T-helper 1 cell treated with Interleukin-12 subunit alpha and Interleukin-12 subunit beta and Interleukin-4 antibody, amounts not matched to agents 30 ng/mL and 1 ng/mL, for 36 hours (primary cell): ENCODE measurements at regions not wholly inside any gene's neighbourhood (a gene's known extent, or its start where the extent isn't known, plus 50 kb on each side); places are given as distances from the start of the nearest gene placed in this dataset.
"Not testable (repeated sequence)": the region's sequence is repeated elsewhere in the genome, so short reads cannot be mapped to it uniquely, and the experiment has no call there.

Experiments used
- intact Hi-C: fragments of 100-400 bp; cut with micrococcal nuclease; formaldehyde crosslinking; loops from one replicate; pipeline ENCODE4 v1.15.1; 2024

GRCh38 chr2:239748811-239749210, 276.3 kb downstream of the NDUFA10 start:
- intact Hi-C loops = no loop called here

GRCh38 chr2:239747771-239748170, 277.4 kb downstream of the NDUFA10 start:
- intact Hi-C loops = no loop called here

DNA sequence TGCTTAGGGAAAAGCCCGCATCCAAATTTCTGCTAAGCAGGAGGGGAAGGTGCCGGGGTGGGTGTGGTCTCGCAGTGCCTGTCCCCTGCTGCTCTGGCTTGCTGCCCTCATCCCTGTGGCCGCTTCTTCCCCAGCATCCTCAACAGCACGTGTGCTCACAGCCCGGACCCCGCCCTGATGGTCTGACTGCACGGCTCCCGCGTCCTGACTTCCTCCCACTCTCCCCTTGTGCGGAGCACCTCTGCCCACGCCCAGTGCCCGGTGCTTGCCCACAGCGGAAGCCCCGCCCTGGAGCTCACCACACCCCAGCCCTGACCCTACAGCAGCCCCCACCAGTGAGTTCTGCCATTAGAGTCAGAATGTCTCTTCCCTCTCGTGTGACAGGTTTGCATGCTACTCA, 277.9 kb downstream of the NDUFA10 start:
- intact Hi-C loops = no loop called here

DNA sequence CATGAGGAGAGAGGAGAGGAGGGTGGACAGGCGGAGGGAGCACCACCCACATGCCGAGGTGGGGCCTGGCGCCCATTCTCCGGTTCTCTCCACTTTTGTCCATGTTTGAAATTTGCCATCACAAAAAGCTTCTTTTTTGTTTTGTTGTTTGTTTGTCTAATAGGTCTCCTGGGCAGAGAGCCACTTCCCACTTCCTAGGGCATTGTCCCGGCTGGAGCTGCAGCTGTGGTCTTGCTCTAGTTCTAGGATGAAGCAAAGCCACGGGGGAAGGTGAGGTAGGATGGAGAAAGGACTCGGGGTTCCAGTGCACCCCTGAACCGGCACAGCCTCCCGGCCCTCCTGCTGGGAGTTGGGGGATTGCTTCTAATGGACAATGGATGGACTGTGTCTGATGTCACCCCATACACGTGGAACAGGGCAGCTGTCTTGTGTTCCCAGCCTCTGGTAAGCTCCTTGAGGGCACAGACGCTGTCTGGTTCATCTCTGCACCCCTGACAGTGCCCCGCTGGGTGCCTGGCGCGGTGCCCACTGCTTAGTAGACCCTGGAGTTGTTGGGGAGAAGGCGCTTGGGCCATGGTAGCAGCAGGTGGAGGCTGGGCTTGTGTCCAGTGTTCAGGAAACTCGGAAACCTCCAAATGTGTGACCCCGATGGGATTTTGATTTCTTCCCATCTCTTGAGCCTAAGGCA, 278.4 kb downstream of the NDUFA10 start:
- intact Hi-C loops = no loop called here

GRCh38 chr2:239745386-239746227, 279.5 kb downstream of the NDUFA10 start:
- intact Hi-C loops = no loop called here

- intact Hi-C loops = loop anchor here (1.0 kb wide), 1 partner anchor 12 kb away; no protein-coding TSS in a partner anchor
Measured at GRCh38 chr2:239744706-239745340, 280.3 kb downstream of the NDUFA10 start.

GRCh38 chr2:239743206-239743605, 281.9 kb downstream of the NDUFA10 start:
- intact Hi-C loops = no loop called here

DNA sequence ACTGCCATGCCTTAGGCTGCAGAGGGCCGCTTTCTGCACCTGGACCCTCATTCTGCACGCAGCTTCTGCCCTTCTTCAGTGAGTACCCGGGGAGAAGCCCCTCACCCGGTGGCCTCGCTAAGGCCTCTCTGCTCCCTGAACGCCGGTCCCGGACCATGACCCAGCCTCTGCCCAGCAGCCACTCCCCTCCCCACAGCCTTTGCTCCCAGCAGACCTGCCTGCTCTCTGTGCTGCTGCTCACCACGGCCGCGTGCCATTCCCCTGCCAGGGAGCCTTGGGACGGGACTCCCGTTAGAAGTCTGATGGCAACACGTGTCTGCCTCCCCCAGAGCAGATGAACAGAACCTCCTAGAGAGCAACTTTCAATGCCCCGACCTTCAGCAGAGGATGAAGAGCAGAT, 282.8 kb downstream of the NDUFA10 start:
- intact Hi-C loops = no loop called here

DNA sequence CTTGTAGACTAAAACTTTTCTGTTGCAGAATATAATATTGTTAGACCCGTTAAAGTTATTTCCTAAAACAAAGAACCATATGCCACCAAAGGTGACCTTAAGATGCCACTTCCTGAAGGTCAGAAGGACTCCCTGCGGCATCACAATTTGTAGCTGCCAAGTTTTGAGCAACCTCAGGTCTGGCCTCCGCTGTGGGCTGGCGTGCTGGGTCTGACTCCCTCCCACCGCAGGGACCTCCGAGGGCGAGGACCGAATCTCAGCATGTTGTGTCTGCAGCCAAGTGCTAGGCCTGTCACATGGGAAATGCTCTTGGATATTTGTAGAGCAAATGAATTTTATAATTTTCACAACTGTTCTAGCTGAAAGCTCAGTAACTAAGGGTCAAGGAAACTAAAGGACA, 285.9 kb downstream of the NDUFA10 start:
- intact Hi-C loops = no loop called here

DNA sequence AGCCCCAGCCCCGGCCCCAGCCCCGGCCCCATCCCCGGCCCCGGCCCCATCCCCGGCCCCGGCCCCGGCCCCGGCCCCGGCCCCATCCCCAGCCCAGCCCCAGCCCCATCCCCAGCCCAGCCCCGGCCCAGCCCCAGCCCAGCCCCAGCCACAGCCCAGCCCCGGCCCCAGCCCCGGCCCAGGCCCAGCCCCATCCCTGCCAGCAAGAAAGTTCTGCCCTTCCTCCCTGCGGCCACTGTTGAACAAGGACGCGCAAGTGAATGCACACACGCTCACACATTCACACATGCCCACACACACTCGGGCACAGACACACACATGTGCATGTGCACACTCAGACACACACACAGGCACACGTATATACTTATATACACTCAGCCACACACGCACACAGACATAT, 287.0 kb downstream of the NDUFA10 start:
- intact Hi-C loops = no loop called here

DNA sequence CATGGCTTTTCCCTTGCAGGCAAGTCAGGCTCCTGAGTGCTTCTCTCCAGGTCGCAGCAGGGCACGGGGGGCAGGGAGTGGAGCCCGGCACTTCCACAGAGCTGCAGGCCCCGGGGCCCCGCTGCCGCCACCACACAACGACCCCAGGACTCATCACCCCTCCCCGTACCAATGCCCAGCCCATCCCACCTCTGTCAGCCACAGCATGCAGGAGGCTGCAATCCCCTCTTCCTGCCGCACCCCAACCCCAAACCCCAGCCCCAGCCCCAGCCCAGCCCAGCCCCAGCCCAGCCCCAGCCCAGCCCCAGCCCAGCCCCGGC, 288.0 kb downstream of the NDUFA10 start:
- intact Hi-C loops = no loop called here

DNA sequence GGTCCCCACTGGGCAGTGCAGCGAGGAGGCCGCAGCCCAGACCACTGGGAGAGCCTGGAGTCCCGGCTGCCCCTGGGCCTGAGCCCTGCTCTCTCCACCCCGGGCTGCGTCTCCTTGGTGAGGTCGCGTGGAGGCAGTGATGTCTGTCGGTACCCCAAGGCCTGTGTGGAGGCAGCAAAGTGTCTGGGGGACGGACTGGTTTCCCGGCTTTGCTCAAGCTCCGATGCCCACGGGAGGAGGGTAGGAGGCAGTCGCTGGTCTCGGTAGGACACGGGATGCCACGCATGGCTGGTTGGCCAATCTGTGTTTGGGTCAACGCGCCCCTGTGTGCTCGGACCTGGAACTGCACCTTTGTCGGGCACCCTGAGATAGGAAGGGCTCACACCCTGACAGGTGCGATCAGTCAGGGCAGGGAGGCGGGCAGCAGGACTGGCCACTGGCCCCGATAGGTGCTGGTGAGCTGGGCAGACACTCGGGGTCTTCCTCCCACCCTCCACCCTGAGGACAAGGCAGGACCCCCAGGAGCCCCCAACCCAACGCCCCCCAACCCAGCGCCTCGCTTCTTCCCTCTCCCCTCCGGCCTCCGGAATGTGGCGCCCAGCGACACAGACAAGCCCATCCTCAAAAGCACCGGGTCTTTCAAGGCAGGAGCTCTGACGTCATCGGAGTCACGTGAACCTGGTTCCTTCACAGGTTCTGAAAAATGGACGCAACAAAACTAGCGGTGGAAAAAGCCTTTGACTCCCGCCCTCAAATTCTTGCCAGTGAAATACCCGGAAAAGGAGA, 288.6 kb downstream of the NDUFA10 start:
- intact Hi-C loops = no loop called here

DNA sequence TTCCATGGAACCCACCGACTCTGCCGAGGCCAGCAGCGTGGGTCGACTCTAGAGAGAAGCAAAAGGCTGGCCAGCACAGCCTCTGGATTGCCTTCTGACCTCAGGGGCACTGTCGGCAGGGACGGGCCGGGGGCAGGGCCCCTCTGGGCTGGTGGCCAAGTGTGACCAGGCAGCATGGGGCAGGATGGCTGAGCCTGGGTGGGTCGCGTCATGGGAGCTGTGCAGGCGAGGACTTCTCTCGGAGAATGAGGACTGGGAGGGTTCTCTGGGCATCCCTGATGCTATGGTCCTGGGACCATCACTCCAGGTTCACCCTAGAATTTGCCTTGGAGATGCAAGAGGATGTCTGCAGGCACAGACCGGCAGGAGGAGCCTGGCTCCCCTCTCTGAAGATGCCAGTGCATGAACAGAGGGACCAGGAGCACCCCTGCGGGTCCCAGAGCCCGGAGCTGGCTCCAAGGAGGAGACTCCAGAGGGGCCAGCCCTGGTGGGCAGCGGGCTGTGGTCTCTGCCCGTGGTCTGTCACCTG, 289.2 kb downstream of the NDUFA10 start:
- intact Hi-C loops = no loop called here

DNA sequence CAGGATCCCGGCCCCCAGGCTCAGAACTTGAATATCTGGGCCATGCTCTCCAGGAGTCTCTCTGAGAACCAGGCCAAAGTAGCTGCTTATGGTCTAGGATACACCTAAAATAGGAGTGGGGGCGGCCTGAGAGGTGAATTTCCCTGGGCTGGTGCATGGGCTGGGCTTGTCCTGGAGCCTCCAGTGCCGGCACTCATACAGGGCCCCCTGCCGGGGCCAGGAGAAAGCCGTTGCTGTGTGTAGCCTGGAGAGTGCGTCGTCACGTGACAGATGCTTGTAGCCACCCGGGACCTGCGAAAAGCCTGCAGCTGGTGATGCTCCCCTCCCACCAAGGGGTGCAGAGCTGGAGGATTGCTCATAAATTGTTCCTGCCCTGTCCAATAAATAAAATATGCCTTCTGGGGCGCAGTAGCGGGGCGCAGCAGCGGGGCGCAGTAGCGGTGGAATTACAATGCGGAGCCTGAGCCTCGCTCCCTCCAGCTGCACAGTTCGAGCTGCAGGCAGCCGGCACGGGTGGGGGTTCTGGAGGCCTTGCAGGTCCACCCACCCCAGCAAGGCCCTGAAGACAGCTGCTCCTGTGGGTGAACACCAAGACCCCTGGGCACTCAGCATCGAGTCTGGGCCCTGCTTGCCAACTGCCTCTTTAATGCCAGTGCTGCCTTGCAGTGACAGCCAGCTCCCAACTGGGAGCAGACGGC, 289.9 kb downstream of the NDUFA10 start:
- intact Hi-C loops = no loop called here

DNA sequence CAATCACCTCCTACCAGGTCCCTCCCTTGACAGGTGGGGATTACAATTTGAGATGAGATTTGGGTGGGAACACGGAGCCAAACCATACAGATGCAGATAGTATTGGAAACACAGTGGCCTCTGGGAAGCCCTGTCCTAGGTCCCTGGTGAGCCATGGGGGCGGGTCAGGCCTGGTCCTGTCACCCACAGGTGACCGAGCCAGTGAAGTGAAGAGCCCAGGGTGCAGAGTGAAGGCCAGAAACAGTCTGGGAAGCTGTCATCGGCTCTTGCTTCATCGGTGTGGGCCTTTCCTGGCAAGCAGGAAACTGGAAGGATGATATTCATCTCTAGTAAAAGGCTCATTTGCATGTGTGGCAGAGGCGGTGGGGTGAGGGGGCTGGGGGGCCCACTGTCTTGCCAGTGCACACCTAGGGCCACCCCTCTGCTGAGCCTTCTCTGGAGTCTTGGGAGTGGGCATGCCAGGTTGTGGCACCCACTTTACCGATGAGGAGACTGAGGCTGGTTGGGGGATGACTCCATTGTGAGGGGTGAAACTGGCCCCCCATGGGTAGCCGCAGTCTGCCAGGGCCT, 290.6 kb downstream of the NDUFA10 start:
- intact Hi-C loops = no loop called here

- intact Hi-C loops = no loop called here
Measured at GRCh38 chr2:239732666-239733010, 292.5 kb downstream of the NDUFA10 start.

GRCh38 chr2:239731998-239732665, 293.0 kb downstream of the NDUFA10 start:
- intact Hi-C loops = no loop called here

DNA sequence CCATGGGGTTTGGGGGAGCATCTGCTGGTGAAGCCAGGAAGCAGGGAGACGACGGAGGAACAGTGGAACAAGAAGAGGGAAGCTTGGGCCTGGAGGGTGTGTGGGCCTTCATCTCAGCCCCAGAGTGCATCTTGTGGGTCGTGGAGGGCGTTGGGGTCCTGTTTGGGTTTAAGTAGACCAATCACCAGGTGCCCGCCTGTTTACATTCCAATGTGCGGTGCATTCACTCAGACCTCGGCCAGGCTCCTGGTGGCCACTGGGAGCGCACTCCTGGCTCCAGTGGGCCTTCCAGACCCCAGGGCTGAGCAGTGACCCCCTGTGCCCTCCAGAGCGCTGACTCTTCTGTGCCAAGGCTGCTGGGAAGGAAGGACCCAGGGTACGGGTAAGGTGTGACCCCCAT, 293.7 kb downstream of the NDUFA10 start:
- intact Hi-C loops = no loop called here

- intact Hi-C loops = no loop called here
Measured at GRCh38 chr2:239730897-239731296, 294.2 kb downstream of the NDUFA10 start.

- intact Hi-C loops = not testable (repeated sequence)
Measured at GRCh38 chr2:239730567-239730882, 294.6 kb downstream of the NDUFA10 start.
